GM12878 (cell line): ENCODE measurements at regions not wholly inside any gene's neighbourhood (a gene's known extent, or its start where the extent isn't known, plus 50 kb on each side); places are given as distances from the start of the nearest gene placed in this dataset.

Source experiments
- ATAC-seq: fragments of 200-7000 bp; cut with Tn5 transposase; 3 replicates; pipeline ENCODE4 v1.9.1; 2020; ENCODE audit warnings: mild to moderate bottlenecking, moderate library complexity
- BruUV-seq: library from RNA; stranded (reverse); fragments of 400-500 nt; replicated peaks from 2 replicates; lab custom pipeline; 2021; lab: Mats Ljungman, UMichigan
- CTCF ChIA-PET: fragments of 300-600 bp; sonication (Branson Sonifier 250); formaldehyde crosslinking; extraction: SDS; loops from one replicate; lab custom pipeline; 2021; ENCODE audit warnings: inconsistent platforms; lab: Yijun Ruan, JAX
- POLR2A ChIA-PET: fragments of 350-600 bp; formaldehyde crosslinking; extraction: SDS; loops from one replicate; lab custom pipeline; 2021; ENCODE audit warnings: inconsistent platforms; lab: Charles Lee
- RAD21 ChIA-PET: fragments of 300-600 bp; sonication (Branson Sonifier 250); formaldehyde crosslinking; loops from one replicate; lab custom pipeline; 2023; ENCODE audit warnings: antibody characterized with exemption; ENCODE audit not compliant: unreplicated experiment; lab: Charles Lee
- SMC1A ChIA-PET: fragments of 300-600 bp; sonication (Branson Sonifier 250); formaldehyde crosslinking; loops from one replicate; lab custom pipeline; 2023; ENCODE audit not compliant: unreplicated experiment, uncharacterized antibody; lab: Charles Lee
- DNase-seq: peaks from one replicate; pipeline ENCODE4 v3.0.0-alpha.2; 2011; ENCODE audit warnings: low read depth, low spot score
- FAIRE-seq: peaks from 3 replicates; lab custom pipeline; 2011; peaks lifted over from hg19 to GRCh38; lab: Jason Lieb, UNC
- H2AFZ ChIP-seq: 2 replicates; pipeline ENCODE4 v1.6.0; 2011; ENCODE audit warnings: low read depth, low read length, control low read depth; ENCODE audit not compliant: control insufficient read depth
- H3K27ac ChIP-seq: 2 replicates; pipeline ENCODE4 v1.5.1; 2011; ENCODE audit warnings: control low read depth; ENCODE audit not compliant: control insufficient read depth, insufficient read depth
- H3K27me3 ChIP-seq, 2 experiments: replicated peaks in 1 of 2; 2 replicates each; pipeline versions ENCODE4 v1.6.0 to v1.6.1; 2011; ENCODE audit warnings: low read length in 1 of 2; ENCODE audit not compliant: control insufficient read depth in 2 of 2, insufficient read depth in 2 of 2
- H3K36me3 ChIP-seq, 2 experiments: 2 replicates each; pipeline ENCODE4 v1.5.1; 2011; ENCODE audit warnings: low read length in 1 of 2; ENCODE audit not compliant: control insufficient read depth in 2 of 2, insufficient read depth in 2 of 2
- H3K4me1 ChIP-seq: 2 replicates; pipeline ENCODE4 v1.6.1; 2011; ENCODE audit warnings: mild to moderate bottlenecking, low read length, moderate library complexity, mixed read lengths; ENCODE audit not compliant: control insufficient read depth, insufficient read depth
- H3K4me2 ChIP-seq: 2 replicates; pipeline ENCODE4 v1.6.0; 2011; ENCODE audit warnings: control low read depth; ENCODE audit not compliant: control insufficient read depth, insufficient read depth
- H3K4me3 ChIP-seq: fragments of 200-600 bp; sonication (generic); 2 replicates; pipeline ENCODE4 v1.5.1; 2016
- H3K79me2 ChIP-seq: 2 replicates; pipeline ENCODE4 v1.6.0; 2011; ENCODE audit warnings: low read length; ENCODE audit not compliant: control insufficient read depth, insufficient read depth
- H3K9ac ChIP-seq: 2 replicates; pipeline ENCODE4 v1.8.0; 2011; ENCODE audit warnings: low read length, control low read depth, mixed read lengths; ENCODE audit not compliant: control insufficient read depth, insufficient read depth
- H3K9me3 ChIP-seq: replicated peaks from 3 replicates; pipeline ENCODE4 v1.5.1; 2011; ENCODE audit warnings: mild to moderate bottlenecking, low read length; ENCODE audit not compliant: control insufficient read depth, insufficient read depth
- H4K20me1 ChIP-seq: 2 replicates; pipeline ENCODE4 v1.6.0; 2011; ENCODE audit not compliant: control insufficient read depth, insufficient read depth
- BHLHE40 ChIP-seq, 2 experiments: fragments of 450-650 bp in 1 of 2; IDR thresholded peaks; 2 replicates each; pipeline ENCODE4 v1.6.1; 2011 to 2017; ENCODE audit warnings: low read depth in 2 of 2, borderline replicate concordance in 1 of 2, improper control_type of control experiment in 1 of 2, low read length in 1 of 2, mild to moderate bottlenecking in 1 of 2
- BMI1 ChIP-seq: fragments of 450-650 bp; IDR thresholded peaks from 2 replicates; pipeline ENCODE4 v1.6.1; 2016; ENCODE audit warnings: mild to moderate bottlenecking, moderate library complexity, borderline replicate concordance
- CHD2 ChIP-seq: IDR thresholded peaks from 2 replicates; pipeline ENCODE4 v1.6.1; 2011; ENCODE audit warnings: low read depth, low read length, improper control_type of control experiment, borderline replicate concordance
- JUNB ChIP-seq: IDR thresholded peaks from 2 replicates; pipeline ENCODE4 v1.6.1; 2016; ENCODE audit warnings: antibody characterized with exemption, mild to moderate bottlenecking
- WGBS: methylation state at CpG from one replicate; pipeline ENCODE4 v1.1.6; 2016; ENCODE audit warnings: low lambda C conversion rate; ENCODE audit not compliant: insufficient replicate concordance, insufficient coverage; ENCODE audit errors: missing lambda C conversion rate; 5-methylcytosine and 5-hydroxymethylcytosine counted together
- in situ Hi-C: fragments of 300-500 bp; cut with MboI; formaldehyde crosslinking; loops from 9 replicates; pipeline ENCODE4 v1.14.3; 2018; ENCODE audit warnings: mixed read lengths
- intact Hi-C: fragments of 100-400 bp; cut with micrococcal nuclease; formaldehyde crosslinking; loops from one replicate; pipeline ENCODE4 v1.14.2; 2022; ENCODE audit not compliant: unreplicated experiment
- TF ChIP-seq, protein P1 (sequence below): IDR thresholded peaks from 2 replicates; pipeline ENCODE4 v1.6.1; 2011; ENCODE audit warnings: mild to moderate bottlenecking, low read depth, low read length, moderate library complexity; ENCODE audit not compliant: insufficient replicate concordance

DNA sequence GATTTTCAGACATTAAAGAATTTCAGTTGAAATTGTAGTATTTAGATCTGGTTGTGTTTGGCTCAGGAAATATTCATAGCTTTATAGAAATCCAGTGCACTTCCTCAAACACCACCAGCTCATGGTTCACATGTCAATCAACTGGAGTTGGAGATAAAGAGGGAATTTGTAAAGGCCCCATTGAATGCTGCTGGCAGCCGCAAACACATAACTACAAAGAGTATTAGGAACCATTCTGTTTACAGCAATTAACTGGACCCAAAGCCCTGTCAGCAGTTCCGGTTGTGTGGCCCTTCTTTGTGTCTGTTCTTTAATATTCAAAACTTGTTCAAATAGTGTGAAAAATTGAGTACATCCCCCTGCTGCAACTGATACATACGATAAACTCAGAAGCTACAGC, 107.4 kb upstream of the LRRTM4 start:
- no peak for FAIRE-seq
- H3K27ac ChIP-seq, result no peak overlapping the region
- no peak for TF ChIP-seq CHD2
- no peak for TF ChIP-seq BMI1
- ATAC-seq, result no peak
- no peaks in the 10 kb centered on the region for H4K20me1 ChIP-seq
- SMC1A ChIA-PET, result no interaction called here
- no peaks in the 10 kb centered on the region for H3K79me2 ChIP-seq
- H2AFZ ChIP-seq, result no peak overlapping the region
- DNase-seq, result no peak
- H3K4me3 ChIP-seq, result no peak overlapping the region
- POLR2A ChIA-PET, result no interaction called here
- H3K4me1 ChIP-seq, result no peaks in the 10 kb centered on the region
- no TSS peak for BruUV-seq
- in situ Hi-C loops, result no loop called here
- H3K4me2 ChIP-seq, result no peak overlapping the region
- RAD21 ChIA-PET, result no interaction called here
- WGBS, result 0% methylated on average over 3 of the region's 3 CpGs
- H3K27me3 ChIP-seq, result no peaks in the 10 kb centered on the region
- intact Hi-C loops, result no loop called here
- H3K36me3 ChIP-seq, result no peaks in the 10 kb centered on the region
- CTCF ChIA-PET, result no interaction called here
- H3K9me3 ChIP-seq, result no peaks in the 10 kb centered on the region
- no peak overlapping the region for H3K9ac ChIP-seq

GRCh38 chr2:77631007-77631406, 108.8 kb upstream of the LRRTM4 start:
- BruUV-seq, result no TSS peak

More at GRCh38 chr2:77631007-77631406, 108.8 kb upstream of the LRRTM4 start:
- ChIA-PET SMC1A (no interaction called here), CTCF (no interaction called here), POLR2A (no interaction called here), RAD21 (no interaction called here)
- H3K9ac ChIP-seq, result no peak overlapping the region
- H3K4me2 ChIP-seq, result no peak overlapping the region
- H4K20me1 ChIP-seq, result no peaks in the 10 kb centered on the region
- no peaks in the 10 kb centered on the region for H3K36me3 ChIP-seq
- no peak overlapping the region for H3K4me3 ChIP-seq
- H2AFZ ChIP-seq, result no peak overlapping the region
- no peak overlapping the region for H3K27ac ChIP-seq
- no peaks in the 10 kb centered on the region for H3K4me1 ChIP-seq
- DNase-seq (no peak), FAIRE-seq (no peak), ATAC-seq (no peak)
- H3K27me3 ChIP-seq, result no peaks in the 10 kb centered on the region
- TF ChIP-seq, protein P1, sequence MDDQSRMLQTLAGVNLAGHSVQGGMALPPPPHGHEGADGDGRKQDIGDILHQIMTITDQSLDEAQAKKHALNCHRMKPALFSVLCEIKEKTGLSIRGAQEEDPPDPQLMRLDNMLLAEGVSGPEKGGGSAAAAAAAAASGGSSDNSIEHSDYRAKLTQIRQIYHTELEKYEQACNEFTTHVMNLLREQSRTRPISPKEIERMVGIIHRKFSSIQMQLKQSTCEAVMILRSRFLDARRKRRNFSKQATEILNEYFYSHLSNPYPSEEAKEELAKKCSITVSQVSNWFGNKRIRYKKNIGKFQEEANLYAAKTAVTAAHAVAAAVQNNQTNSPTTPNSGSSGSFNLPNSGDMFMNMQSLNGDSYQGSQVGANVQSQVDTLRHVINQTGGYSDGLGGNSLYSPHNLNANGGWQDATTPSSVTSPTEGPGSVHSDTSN, result no peak
- TF ChIP-seq JUNB (no peak), BHLHE40 (IDR thresholded peaks at IDR 0.05; ENCODE audit: borderline replicate concordance in 1 of 2, low read depth in 2 of 2, low read length in 1 of 2) (no peak)
- H3K9me3 ChIP-seq, result no peaks in the 10 kb centered on the region
- intact Hi-C loops, result no loop called here
- in situ Hi-C loops, result no loop called here
- H3K79me2 ChIP-seq, result no peaks in the 10 kb centered on the region
